Activated CD4-positive, alpha-beta memory T cell treated with anti-CD3 and anti-CD28 coated beads, Interleukin-2, amount 10 ng/mL, durations not matched to agents 7 days and 5 days (primary cell): ENCODE measurements at regions not wholly inside any gene's neighbourhood (a gene's known extent, or its start where the extent isn't known, plus 50 kb on each side); places are given as distances from the start of the nearest gene placed in this dataset.

Experiments used
- CTCF ChIA-PET: fragments of 350-600 bp; sonication (Branson Sonifier 250); formaldehyde crosslinking; loops from one replicate; lab custom pipeline; 2021; ENCODE audit warnings: antibody characterized with exemption, inconsistent platforms; lab: Charles Lee
- POLR2A ChIA-PET: fragments of 350-600 bp; sonication (Branson Sonifier 250); formaldehyde crosslinking; loops from one replicate; lab custom pipeline; 2021; ENCODE audit warnings: antibody characterized with exemption; lab: Charles Lee
- DNase-seq: peaks from one replicate; pipeline ENCODE4 v3.0.0-alpha.2; 2020
- H3K27ac Mint-ChIP-seq: one replicate; pipeline ENCODE4 v1.8.0; 2021; ENCODE audit warnings: mild to moderate bottlenecking, mixed read lengths
- H3K27me3 Mint-ChIP-seq: one replicate; pipeline ENCODE4 v1.8.0; 2021; ENCODE audit warnings: mixed read lengths
- H3K36me3 Mint-ChIP-seq: one replicate; pipeline ENCODE4 v1.8.0; 2021; ENCODE audit warnings: low read depth, mixed read lengths
- H3K4me1 Mint-ChIP-seq: one replicate; pipeline ENCODE4 v1.8.0; 2021; ENCODE audit warnings: mixed read lengths
- H3K4me3 Mint-ChIP-seq: one replicate; pipeline ENCODE4 v1.8.0; 2021; ENCODE audit warnings: mild to moderate bottlenecking, mixed read lengths
- H3K9me3 Mint-ChIP-seq: one replicate; pipeline ENCODE4 v1.8.0; 2021; ENCODE audit warnings: mixed read lengths

GRCh38 chr14:83120187-83120586 lies 1586.5 kb upstream of the SEL1L start:
- CTCF ChIA-PET, result no interaction called here
- no peak overlapping the region for H3K27ac Mint-ChIP-seq
- no peaks in the 10 kb centered on the region for H3K4me1 Mint-ChIP-seq

DNA sequence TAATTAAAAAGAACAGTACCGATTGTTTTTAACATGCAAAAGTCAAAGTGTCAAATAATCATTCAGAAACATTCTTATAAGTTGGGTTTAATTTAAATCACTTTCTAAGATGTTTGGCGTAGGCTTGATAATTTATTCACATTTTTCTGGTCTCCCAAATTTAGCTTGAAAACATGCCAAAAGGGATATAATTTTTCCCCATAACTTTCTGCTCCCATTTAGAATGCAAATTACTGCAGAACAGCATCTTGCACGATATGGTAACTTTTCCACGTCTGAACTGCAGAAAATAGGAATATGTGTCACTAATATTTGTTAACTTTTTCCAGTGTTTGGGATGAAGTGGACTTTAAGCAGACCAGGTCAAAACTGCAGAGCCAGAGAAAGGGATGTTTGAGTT lies 1592.4 kb upstream of the SEL1L start:
- H3K4me3 Mint-ChIP-seq, result no peak overlapping the region
- H3K27me3 Mint-ChIP-seq, result no peaks in the 10 kb centered on the region
- no peak overlapping the region for H3K27ac Mint-ChIP-seq
- H3K4me1 Mint-ChIP-seq, result no peaks in the 10 kb centered on the region
- H3K9me3 Mint-ChIP-seq, result peaks cover 9% of the 10 kb centered on the region
- no peaks in the 10 kb centered on the region for H3K36me3 Mint-ChIP-seq
- POLR2A ChIA-PET, result no interaction called here
- no peak for DNase-seq
- CTCF ChIA-PET, result no interaction called here

More at GRCh38 chr14:83120187-83120586, 1586.5 kb upstream of the SEL1L start:
- Mint-ChIP-seq H3K4me3 (no peak overlapping the region), H3K36me3 (no peaks in the 10 kb centered on the region), H3K27me3 (no peaks in the 10 kb centered on the region), H3K9me3 (peaks cover 7% of the 10 kb centered on the region)
- POLR2A ChIA-PET, result no interaction called here
- DNase-seq, result no peak

DNA sequence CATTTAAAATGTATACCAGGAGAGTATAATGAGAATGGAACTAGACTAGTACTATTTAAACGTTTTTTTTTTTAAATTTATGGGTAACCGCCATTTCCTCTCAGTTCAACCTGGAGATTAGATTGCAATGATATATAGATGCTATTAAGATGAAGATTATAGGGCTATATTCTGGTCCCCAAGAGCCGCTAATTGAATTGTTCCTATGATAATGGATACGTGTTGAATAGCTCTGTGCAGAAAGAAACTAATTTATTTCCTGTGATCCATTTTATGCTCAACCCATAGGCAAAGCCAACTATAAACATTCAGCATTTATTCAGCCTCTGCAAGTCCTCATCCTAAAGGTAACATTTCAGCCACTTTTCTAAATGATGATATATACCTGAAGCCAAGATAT lies 1595.1 kb upstream of the SEL1L start:
- no peaks in the 10 kb centered on the region for H3K36me3 Mint-ChIP-seq
- H3K4me3 Mint-ChIP-seq, result no peak overlapping the region
- no peaks in the 10 kb centered on the region for H3K4me1 Mint-ChIP-seq
- CTCF ChIA-PET, result no interaction called here
- H3K27me3 Mint-ChIP-seq, result no peaks in the 10 kb centered on the region
- H3K27ac Mint-ChIP-seq, result no peak overlapping the region
- H3K9me3 Mint-ChIP-seq, result peaks cover 12% of the 10 kb centered on the region
- DNase-seq, result no peak
- POLR2A ChIA-PET, result no interaction called here

DNA sequence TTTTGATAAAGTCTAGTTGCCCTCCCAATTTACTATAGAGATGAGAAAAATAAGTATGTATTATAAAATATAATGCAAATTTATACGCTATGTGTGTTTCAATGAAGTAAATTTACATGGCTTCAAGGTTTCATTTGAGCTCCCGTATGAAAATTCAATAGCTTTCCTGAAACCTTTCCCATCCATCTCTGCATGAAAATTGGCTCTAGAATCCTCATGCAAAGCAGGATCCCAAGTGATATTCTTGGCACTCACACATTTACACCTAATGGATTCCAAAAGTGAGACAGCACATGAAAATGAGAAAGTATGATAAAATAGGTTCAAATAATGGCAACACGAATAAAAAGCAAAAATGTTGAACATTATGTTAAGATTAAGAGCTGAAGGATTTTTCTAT lies 1595.8 kb upstream of the SEL1L start:
- Mint-ChIP-seq H3K9me3 (peaks cover 12% of the 10 kb centered on the region), H3K27me3 (no peaks in the 10 kb centered on the region), H3K4me1 (no peaks in the 10 kb centered on the region), H3K27ac (no peak overlapping the region), H3K4me3 (no peak overlapping the region), H3K36me3 (no peaks in the 10 kb centered on the region)
- DNase-seq, result no peak
- POLR2A ChIA-PET, result no interaction called here
- CTCF ChIA-PET, result no interaction called here

- no peak overlapping the region for H3K4me3 Mint-ChIP-seq
- H3K36me3 Mint-ChIP-seq, result no peaks in the 10 kb centered on the region
- peaks cover 9% of the 10 kb centered on the region for H3K9me3 Mint-ChIP-seq
- H3K27ac Mint-ChIP-seq, result no peak overlapping the region
- ChIA-PET POLR2A (no interaction called here), CTCF (no interaction called here)
- no peaks in the 10 kb centered on the region for H3K4me1 Mint-ChIP-seq
- DNase-seq, result no peak
- H3K27me3 Mint-ChIP-seq, result no peaks in the 10 kb centered on the region
These were observed 1600.5 kb upstream of the SEL1L start for GRCh38 chr14:83133981-83134645.

DNA sequence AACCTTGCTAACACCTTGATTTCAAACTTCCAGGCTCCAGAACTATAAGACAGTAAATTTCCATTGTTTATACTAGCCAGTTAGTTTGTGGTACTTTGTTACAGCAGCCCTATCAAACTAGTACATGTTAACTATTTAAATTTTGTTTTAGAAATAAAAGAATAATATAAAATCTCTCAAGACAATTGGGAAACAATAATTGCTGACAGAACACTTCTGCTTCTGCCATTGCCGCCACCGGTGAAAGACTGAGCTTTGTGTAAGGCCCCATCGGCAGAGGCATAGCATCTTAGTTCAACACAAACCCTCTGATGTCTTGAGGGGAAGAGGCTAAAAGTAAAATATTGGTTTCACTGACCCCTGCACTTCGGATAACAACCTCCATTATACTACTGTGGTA lies 1607.1 kb upstream of the SEL1L start:
- Mint-ChIP-seq H3K4me3 (no peak overlapping the region), H3K9me3 (peaks cover 19% of the 10 kb centered on the region), H3K27me3 (no peaks in the 10 kb centered on the region)

GRCh38 chr14:83147006-83147405 lies 1613.4 kb upstream of the SEL1L start:
- Mint-ChIP-seq H3K27ac (no peak overlapping the region), H3K36me3 (no peaks in the 10 kb centered on the region), H3K9me3 (peaks cover 29% of the 10 kb centered on the region), H3K4me1 (no peaks in the 10 kb centered on the region), H3K4me3 (no peak overlapping the region), H3K27me3 (no peaks in the 10 kb centered on the region)
- ChIA-PET CTCF (no interaction called here), POLR2A (no interaction called here)
- DNase-seq, result no peak

More for the DNA sequence above, 1607.1 kb upstream of the SEL1L start:
- no peaks in the 10 kb centered on the region for H3K36me3 Mint-ChIP-seq
- no peak for DNase-seq
- ChIA-PET CTCF (no interaction called here), POLR2A (no interaction called here)
- H3K27ac Mint-ChIP-seq, result no peak overlapping the region
- H3K4me1 Mint-ChIP-seq, result no peaks in the 10 kb centered on the region

GRCh38 chr14:83151571-83151970 lies 1617.9 kb upstream of the SEL1L start:
- no peaks in the 10 kb centered on the region for H3K36me3 Mint-ChIP-seq
- ChIA-PET CTCF (no interaction called here), POLR2A (no interaction called here)
- H3K9me3 Mint-ChIP-seq, result peaks cover 13% of the 10 kb centered on the region
- H3K4me3 Mint-ChIP-seq, result no peak overlapping the region
- no peaks in the 10 kb centered on the region for H3K4me1 Mint-ChIP-seq
- no peak for DNase-seq
- no peaks in the 10 kb centered on the region for H3K27me3 Mint-ChIP-seq
- H3K27ac Mint-ChIP-seq, result no peak overlapping the region

DNA sequence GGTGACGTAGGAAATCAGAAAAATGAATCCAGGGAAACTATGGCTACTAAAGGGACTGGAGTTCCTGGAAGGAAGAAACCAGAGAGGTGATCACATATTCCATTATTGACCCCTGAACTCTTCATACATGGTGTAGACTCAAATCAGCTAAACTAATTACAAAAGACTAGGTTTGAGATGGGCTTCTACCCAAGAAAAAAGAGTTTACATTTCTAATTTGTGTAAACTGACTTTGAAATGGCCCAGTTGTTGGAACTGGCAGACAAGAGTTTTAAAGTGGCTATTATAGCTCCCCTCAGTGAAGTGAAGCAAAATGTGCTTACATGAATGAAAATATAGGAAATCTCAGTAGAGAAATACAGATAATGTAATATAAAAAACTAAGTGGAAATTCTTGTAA lies 1619.4 kb upstream of the SEL1L start:
- POLR2A ChIA-PET, result no interaction called here
- Mint-ChIP-seq H3K4me1 (no peaks in the 10 kb centered on the region), H3K27me3 (no peaks in the 10 kb centered on the region), H3K27ac (no peak overlapping the region), H3K36me3 (no peaks in the 10 kb centered on the region), H3K9me3 (peaks cover 10% of the 10 kb centered on the region), H3K4me3 (no peak overlapping the region)
- CTCF ChIA-PET, result no interaction called here
- DNase-seq, result no peak

DNA sequence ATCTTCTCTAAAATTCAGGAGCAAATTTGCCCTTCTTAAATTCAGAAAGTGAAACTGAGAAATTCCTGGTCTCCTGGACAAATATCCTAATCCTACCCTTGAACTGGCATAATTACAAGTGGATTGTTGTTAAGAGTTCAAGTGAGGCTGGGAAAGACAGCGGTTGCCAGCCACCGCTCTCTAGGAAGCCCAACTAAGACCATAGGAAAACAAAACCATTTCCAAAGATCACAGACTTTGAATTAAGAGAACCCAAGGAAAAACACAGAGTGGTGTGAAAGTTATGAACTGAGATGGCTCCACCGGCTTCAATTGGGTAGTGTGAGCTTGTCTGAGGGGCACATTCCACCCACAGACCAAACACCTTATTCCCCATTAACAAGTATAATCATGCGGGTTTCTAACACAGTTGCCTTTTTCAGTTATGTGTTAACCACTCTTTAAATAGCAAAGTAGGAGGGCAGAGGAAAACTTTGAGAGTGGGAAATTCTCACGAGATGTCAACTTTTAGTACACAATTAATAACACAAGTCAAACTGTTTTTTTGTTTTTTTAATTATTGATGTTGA lies 1628.8 kb upstream of the SEL1L start:
- Mint-ChIP-seq H3K4me1 (no peaks in the 10 kb centered on the region), H3K36me3 (no peaks in the 10 kb centered on the region), H3K27ac (no peak overlapping the region), H3K27me3 (no peaks in the 10 kb centered on the region), H3K4me3 (no peak overlapping the region), H3K9me3 (peaks cover 3% of the 10 kb centered on the region)
- POLR2A ChIA-PET, result no interaction called here
- CTCF ChIA-PET, result no interaction called here
- DNase-seq, result no peak

- Mint-ChIP-seq H3K4me3 (no peak overlapping the region), H3K9me3 (peaks cover 3% of the 10 kb centered on the region), H3K4me1 (no peaks in the 10 kb centered on the region), H3K27ac (no peak overlapping the region), H3K27me3 (no peaks in the 10 kb centered on the region), H3K36me3 (no peaks in the 10 kb centered on the region)
- ChIA-PET CTCF (no interaction called here), POLR2A (no interaction called here)
- DNase-seq, result no peak
These were observed 1629.4 kb upstream of the SEL1L start for GRCh38 chr14:83163016-83163415.

GRCh38 chr14:83164016-83164415 lies 1630.4 kb upstream of the SEL1L start:
- no peak for DNase-seq
- no peak overlapping the region for H3K27ac Mint-ChIP-seq
- POLR2A ChIA-PET, result no interaction called here
- no peaks in the 10 kb centered on the region for H3K27me3 Mint-ChIP-seq
- H3K36me3 Mint-ChIP-seq, result no peaks in the 10 kb centered on the region
- H3K9me3 Mint-ChIP-seq, result peaks cover 3% of the 10 kb centered on the region
- CTCF ChIA-PET, result no interaction called here
- no peak overlapping the region for H3K4me3 Mint-ChIP-seq
- H3K4me1 Mint-ChIP-seq, result no peaks in the 10 kb centered on the region

- H3K27me3 Mint-ChIP-seq, result no peaks in the 10 kb centered on the region
- no peak overlapping the region for H3K4me3 Mint-ChIP-seq
- no peak overlapping the region for H3K27ac Mint-ChIP-seq
- no peak for DNase-seq
- ChIA-PET CTCF (no interaction called here), POLR2A (no interaction called here)
- no peaks in the 10 kb centered on the region for H3K36me3 Mint-ChIP-seq
- no peaks in the 10 kb centered on the region for H3K4me1 Mint-ChIP-seq
- peaks cover 3% of the 10 kb centered on the region for H3K9me3 Mint-ChIP-seq
These were observed 1630.9 kb upstream of the SEL1L start for GRCh38 chr14:83164591-83164990.

DNA sequence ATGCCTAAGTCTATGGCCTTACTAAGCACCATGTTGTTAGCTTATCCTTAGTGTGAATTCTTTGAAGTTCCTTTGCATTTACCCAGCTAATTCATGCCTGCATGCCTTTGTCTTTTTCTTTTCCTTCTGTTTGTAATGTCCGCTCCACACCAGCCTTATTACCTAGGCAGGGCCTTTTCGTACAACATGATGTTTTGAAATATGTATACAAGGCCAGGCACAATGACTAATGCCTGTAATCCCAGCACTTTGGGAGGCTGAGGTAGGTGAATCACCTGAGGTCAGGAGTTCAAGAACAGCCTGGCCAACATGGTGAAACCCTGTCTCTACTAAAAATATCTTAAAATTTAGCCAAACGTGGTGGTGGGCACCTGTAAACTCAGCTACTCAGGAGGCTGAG lies 1636.5 kb upstream of the SEL1L start:
- DNase-seq, result no peak
- ChIA-PET POLR2A (no interaction called here), CTCF (interaction anchor here (0.6 kb wide), 1 partner anchor 397 kb away, joined by 3 read pairs; no protein-coding TSS in a partner anchor)
- H3K4me3 Mint-ChIP-seq, result no peak overlapping the region
- H3K27me3 Mint-ChIP-seq, result no peaks in the 10 kb centered on the region
- H3K4me1 Mint-ChIP-seq, result no peaks in the 10 kb centered on the region
- H3K36me3 Mint-ChIP-seq, result no peaks in the 10 kb centered on the region
- peaks cover 16% of the 10 kb centered on the region for H3K9me3 Mint-ChIP-seq
- H3K27ac Mint-ChIP-seq, result no peak overlapping the region
